ENCODE measurements at regions not wholly inside any gene's neighbourhood (a gene's known extent, or its start where the extent isn't known, plus 50 kb on each side); places are given as distances from the start of the nearest gene placed in this dataset.

- no peak for TF ChIP-seq ZNF462 (CRISPR knock-in tag; IDR thresholded peaks at IDR 0.05)
- no peak for TF ChIP-seq JUNB (IDR thresholded peaks at IDR 0.05; ENCODE audit: unreplicated experiment)
- no peak for TF ChIP-seq POLR2AphosphoS5 (IDR thresholded peaks at IDR 0.05; ENCODE audit: low read depth)
- no peak for TF ChIP-seq ZNF114 (CRISPR knock-in tag; IDR thresholded peaks at IDR 0.05)
- TF ChIP-seq REST (IDR thresholded peaks at IDR 0.05; ENCODE audit: unreplicated experiment): no peak
- no peak for TF ChIP-seq EZH2phosphoT487 (IDR thresholded peaks at IDR 0.05; ENCODE audit: unreplicated experiment)
- no peak for TF ChIP-seq CREB1 (CRISPR knock-in tag; IDR thresholded peaks at IDR 0.05; ENCODE audit: low read depth)
- TF ChIP-seq, protein P1, sequence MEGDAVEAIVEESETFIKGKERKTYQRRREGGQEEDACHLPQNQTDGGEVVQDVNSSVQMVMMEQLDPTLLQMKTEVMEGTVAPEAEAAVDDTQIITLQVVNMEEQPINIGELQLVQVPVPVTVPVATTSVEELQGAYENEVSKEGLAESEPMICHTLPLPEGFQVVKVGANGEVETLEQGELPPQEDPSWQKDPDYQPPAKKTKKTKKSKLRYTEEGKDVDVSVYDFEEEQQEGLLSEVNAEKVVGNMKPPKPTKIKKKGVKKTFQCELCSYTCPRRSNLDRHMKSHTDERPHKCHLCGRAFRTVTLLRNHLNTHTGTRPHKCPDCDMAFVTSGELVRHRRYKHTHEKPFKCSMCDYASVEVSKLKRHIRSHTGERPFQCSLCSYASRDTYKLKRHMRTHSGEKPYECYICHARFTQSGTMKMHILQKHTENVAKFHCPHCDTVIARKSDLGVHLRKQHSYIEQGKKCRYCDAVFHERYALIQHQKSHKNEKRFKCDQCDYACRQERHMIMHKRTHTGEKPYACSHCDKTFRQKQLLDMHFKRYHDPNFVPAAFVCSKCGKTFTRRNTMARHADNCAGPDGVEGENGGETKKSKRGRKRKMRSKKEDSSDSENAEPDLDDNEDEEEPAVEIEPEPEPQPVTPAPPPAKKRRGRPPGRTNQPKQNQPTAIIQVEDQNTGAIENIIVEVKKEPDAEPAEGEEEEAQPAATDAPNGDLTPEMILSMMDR (conservative IDR thresholded peaks at IDR 0.05; ENCODE audit: low read depth in 2 of 2): no peak
- no peak for TF ChIP-seq EZH2 (IDR thresholded peaks at IDR 0.05; ENCODE audit: low read depth, unreplicated experiment)
- no peak for TF ChIP-seq NANOG (IDR thresholded peaks at IDR 0.05; ENCODE audit: borderline replicate concordance)
- no peak for TF ChIP-seq ETS1 (IDR thresholded peaks at IDR 0.05)
- TF ChIP-seq ZNF331 (CRISPR knock-in tag; IDR thresholded peaks at IDR 0.05; ENCODE audit: low read depth): no peak
- H2AFZ ChIP-seq: no peak overlapping the region
- H3K27ac ChIP-seq (ENCODE audit: low read depth): no peak overlapping the region
- Mint-ChIP-seq H3K27me3 (ENCODE audit: insufficient read depth, low read depth, poor library complexity) (no peaks in the 10 kb centered on the region), H3K4me3 (no peak overlapping the region), H3K27ac (no peak overlapping the region), H3K9me3 (no peaks in the 10 kb centered on the region), H3K36me3 (ENCODE audit: low read depth) (no peaks in the 10 kb centered on the region), H3K4me1 (peaks cover 5% of the 10 kb centered on the region; the same call in 2 of the 3 replicates)
- no peaks in the 10 kb centered on the region for H3K27me3 ChIP-seq (ENCODE audit: insufficient read depth)
- DNase-seq (ENCODE audit: low spot score) (no peak), ATAC-seq (no peak)
- no peaks in the 10 kb centered on the region for H3K4me1 ChIP-seq (ENCODE audit: insufficient read depth)
- no peaks in the 10 kb centered on the region; the same call in 1 of the 2 replicates for H4K20me1 ChIP-seq (replicated peaks; ENCODE audit: insufficient read depth)
- H3K4me3 ChIP-seq: no peak overlapping the region
- no peaks in the 10 kb centered on the region for H3F3A ChIP-seq (replicated peaks; ENCODE audit: low read depth)
- H3K79me2 ChIP-seq (replicated peaks; ENCODE audit: insufficient read depth): no peaks in the 10 kb centered on the region
- no peak overlapping the region for H3K4me2 ChIP-seq
- H3K9me2 ChIP-seq (ENCODE audit: insufficient read depth): peaks cover 2% of the 10 kb centered on the region; the same call in 1 of the 2 replicates
- H3K36me3 ChIP-seq (ENCODE audit: insufficient read depth): no peaks in the 10 kb centered on the region
Observed at GRCh38 chr3:18127859-18128681, 297.1 kb downstream of the SATB1 start.
